HepG2 (cell line): ENCODE measurements at regions not wholly inside any gene's neighbourhood (a gene's known extent, or its start where the extent isn't known, plus 50 kb on each side); places are given as distances from the start of the nearest gene placed in this dataset.

ENCODE experiments used
- ATAC-seq: fragments of 200-7000 bp; cut with Tn5 transposase; 3 replicates; pipeline ENCODE4 v1.9.1; 2020; ENCODE audit warnings: mild to moderate bottlenecking, moderate library complexity
- BruUV-seq: library from RNA; stranded (reverse); fragments of 400-500 nt; replicated peaks from 2 replicates; lab custom pipeline; 2021; lab: Mats Ljungman, UMichigan
- CTCF ChIA-PET: fragments of 300-600 bp; formaldehyde crosslinking; extraction: SDS; loops from one replicate; lab custom pipeline; 2021; ENCODE audit warnings: low total read pairs, inconsistent platforms, low intra/inter-chr PET ratio; lab: Yijun Ruan, JAX
- POLR2A ChIA-PET: fragments of 350-600 bp; sonication (Branson Sonifier 250); formaldehyde crosslinking; loops from one replicate; lab custom pipeline; 2020; ENCODE audit warnings: antibody characterized with exemption, inconsistent platforms; lab: Yijun Ruan, JAX
- DNase-seq: peaks from one replicate; pipeline ENCODE4 v3.0.0-alpha.2; 2015; ENCODE audit warnings: low spot score
- FAIRE-seq: peaks from 3 replicates; lab custom pipeline; 2011; peaks lifted over from hg19 to GRCh38; lab: Jason Lieb, UNC
- H2AFZ ChIP-seq: one replicate; pipeline ENCODE4 v1.6.1; 2011; ENCODE audit warnings: low read length, inconsistent platforms
- H3K27ac ChIP-seq: fragments of 300-600 bp; 3 replicates; pipeline ENCODE4 v1.8.0; 2011; ENCODE audit warnings: mixed run types, mild to moderate bottlenecking, mixed read lengths, low read length, inconsistent platforms; ENCODE audit not compliant: insufficient read depth; ENCODE audit errors: extremely low read length
- H3K27me3 ChIP-seq, 2 experiments: fragments of 200-600 bp in 1 of 2; 2 replicates in 1 of 2; 3 replicates in 1 of 2; pipeline versions ENCODE4 v1.6.0 to v1.8.0; 2011; ENCODE audit warnings: low read length in 2 of 2, mild to moderate bottlenecking in 2 of 2, moderate library complexity in 2 of 2, inconsistent platforms in 1 of 2; ENCODE audit not compliant: insufficient read depth in 2 of 2, control insufficient read depth in 1 of 2
- H3K36me3 ChIP-seq, 2 experiments: fragments of 200-600 bp in 1 of 2; replicated peaks in 1 of 2; 2 replicates in 1 of 2; 3 replicates in 1 of 2; pipeline versions ENCODE4 v1.5.1 to v1.8.0; 2011; ENCODE audit warnings: low read length in 2 of 2, inconsistent platforms in 1 of 2; ENCODE audit not compliant: insufficient read depth in 2 of 2, control insufficient read depth in 1 of 2
- H3K4me1 ChIP-seq: 2 replicates; pipeline ENCODE4 v1.5.1; 2012; ENCODE audit warnings: low read length, inconsistent platforms; ENCODE audit not compliant: insufficient read depth
- H3K4me2 ChIP-seq: 2 replicates; pipeline ENCODE4 v1.6.0; 2011; ENCODE audit warnings: low read depth, low read length, inconsistent platforms
- H3K4me3 ChIP-seq, 3 experiments: fragments of 200-600 bp in 1 of 3; sonication (generic), shearing (Covaris generic) in 1 of 3; replicated peaks in 1 of 3; 2 replicates each; pipeline ENCODE4 v1.5.1; 2011 to 2016; ENCODE audit warnings: low read length in 3 of 3, inconsistent platforms in 2 of 3, low read depth in 2 of 3, mild to moderate bottlenecking in 2 of 3, control low read depth in 1 of 3, mixed read lengths in 1 of 3; ENCODE audit not compliant: insufficient read depth in 1 of 3
- H3K79me2 ChIP-seq: one replicate; pipeline ENCODE4 v1.6.1; 2011; ENCODE audit warnings: low read length, inconsistent platforms; ENCODE audit not compliant: insufficient read depth
- H3K9ac ChIP-seq: 2 replicates; pipeline ENCODE4 v1.6.0; 2011; ENCODE audit warnings: mild to moderate bottlenecking, low read depth, low read length, inconsistent platforms; ENCODE audit not compliant: insufficient read depth
- H3K9me3 ChIP-seq: 2 replicates; pipeline ENCODE4 v1.5.1; 2012; ENCODE audit warnings: mild to moderate bottlenecking, low read length
- H4K20me1 ChIP-seq: 2 replicates; pipeline ENCODE4 v1.6.0; 2011; ENCODE audit warnings: inconsistent platforms, mild to moderate bottlenecking, low read length, moderate library complexity; ENCODE audit not compliant: insufficient read depth
- CSRNP1 ChIP-seq: sonication (generic); formaldehyde crosslinking; IDR thresholded peaks from 2 replicates; pipeline ENCODE4 v1.8.1; 2023; ENCODE audit warnings: mild to moderate bottlenecking, missing genetic modification reagents
- KLF15 ChIP-seq: sonication (generic); formaldehyde crosslinking; IDR thresholded peaks from 2 replicates; pipeline ENCODE4 v1.8.1; 2023; ENCODE audit warnings: borderline replicate concordance, mild to moderate bottlenecking, inconsistent platforms, missing genetic modification reagents, mixed read lengths
- ZNF18 ChIP-seq: sonication (generic); formaldehyde crosslinking; IDR thresholded peaks from 2 replicates; pipeline ENCODE4 v1.8.0; 2022; ENCODE audit warnings: mild to moderate bottlenecking, missing genetic modification reagents; ENCODE audit not compliant: insufficient replicate concordance
- ZNF512B ChIP-seq: sonication (generic); formaldehyde crosslinking; IDR thresholded peaks from 2 replicates; pipeline ENCODE4 v1.5.1; 2020; ENCODE audit warnings: missing genetic modification reagents, mild to moderate bottlenecking, borderline replicate concordance
- ZNF607 ChIP-seq: sonication (generic); formaldehyde crosslinking; IDR thresholded peaks from 2 replicates; pipeline ENCODE4 v1.5.1; 2020; ENCODE audit warnings: missing genetic modification reagents, mild to moderate bottlenecking, borderline replicate concordance
- ZSCAN21 ChIP-seq: sonication (generic); formaldehyde crosslinking; IDR thresholded peaks from 2 replicates; pipeline ENCODE4 v1.8.0; 2022; ENCODE audit warnings: mild to moderate bottlenecking, missing genetic modification reagents, moderate library complexity, borderline replicate concordance
- ZSCAN25 ChIP-seq: sonication (generic); formaldehyde crosslinking; IDR thresholded peaks from 2 replicates; pipeline ENCODE4 v1.8.0; 2022; ENCODE audit warnings: mild to moderate bottlenecking, missing genetic modification reagents
- WGBS: methylation state at CpG from one replicate; pipeline ENCODE4 v1.1.6; 2017; ENCODE audit warnings: low lambda C conversion rate; 5-methylcytosine and 5-hydroxymethylcytosine counted together
- in situ Hi-C: cut with HindIII; loops from 2 replicates; pipeline ENCODE4 v1.10.0; 2017; ENCODE audit warnings: low pct_unique_long_range_greater_than_20kb; ENCODE audit not compliant: extremely low pct_ligation_motif_present
- intact Hi-C: fragments of 100-400 bp; cut with micrococcal nuclease; formaldehyde crosslinking; loops from one replicate; pipeline ENCODE4 v1.10.0; 2022; ENCODE audit not compliant: unreplicated experiment

DNA sequence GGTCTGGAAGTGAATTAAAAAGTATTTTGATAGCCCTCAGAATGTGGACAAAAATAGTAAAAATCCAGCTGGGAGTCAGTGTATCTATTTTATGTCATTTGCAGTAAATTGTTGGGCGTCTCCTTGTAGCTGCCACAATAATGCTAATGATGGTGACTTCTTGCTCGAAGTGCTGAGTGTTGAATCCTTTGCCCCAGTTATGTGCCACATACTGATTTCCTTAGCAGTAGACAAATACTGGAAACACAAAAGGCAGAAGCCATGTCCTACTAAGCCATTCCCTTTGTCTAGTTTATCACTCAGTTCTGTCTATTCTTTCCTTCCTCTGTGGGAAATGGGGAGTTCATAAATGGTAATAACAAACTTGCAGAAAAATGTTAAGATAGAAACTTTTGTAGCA is 70.7 kb upstream of the CXADR start:
- FAIRE-seq (no peak), DNase-seq (no peak), ATAC-seq (no peak)
- Histone ChIP-seq H4K20me1 (no peaks in the 10 kb centered on the region), H3K4me1 (peaks cover 64% of the 10 kb centered on the region), H3K79me2 (no peaks in the 10 kb centered on the region), H3K27me3 (no peaks in the 10 kb centered on the region), H3K27ac (peak overlapping the region; percentile 69), H3K9ac (peak overlapping the region; percentile 28; the same call in 1 of the 2 replicates), H3K9me3 (no peaks in the 10 kb centered on the region), H3K4me3 (no peak overlapping the region), H2AFZ (no peak overlapping the region), H3K4me2 (peak overlapping the region; percentile 34), H3K36me3 (no peaks in the 10 kb centered on the region)
- POLR2A ChIA-PET = interaction anchor here (0.8 to 1.9 kb wide), 4 partner anchors 12 to 108 kb away, joined by 3 to 9 read pairs (median 4); partner anchors contain the start of gene CXADR
- in situ Hi-C loops = no loop called here
- TF ChIP-seq ZNF18 (CRISPR knock-in tag) = no peak
- CTCF ChIA-PET = no interaction called here
- 97% methylated on average over 2 of the region's 2 CpGs for WGBS
- no TSS peak for BruUV-seq
- intact Hi-C loops = no loop called here

- H2AFZ ChIP-seq = no peak overlapping the region
- no peak overlapping the region for H3K4me3 ChIP-seq
- H3K9ac ChIP-seq = no peak overlapping the region
- intact Hi-C loops (no loop called here), in situ Hi-C loops (no loop called here)
- FAIRE-seq = no peak
- BruUV-seq = no TSS peak
- CTCF ChIA-PET = no interaction called here
- H3K4me2 ChIP-seq = no peak overlapping the region
- no peak for DNase-seq
- H3K79me2 ChIP-seq = no peaks in the 10 kb centered on the region
- no peaks in the 10 kb centered on the region for H3K36me3 ChIP-seq
- no peaks in the 10 kb centered on the region for H3K27me3 ChIP-seq
- no peak overlapping the region for H3K27ac ChIP-seq
- H3K4me1 ChIP-seq = peaks cover 43% of the 10 kb centered on the region
- ATAC-seq = no peak
- WGBS = 98% methylated on average over 5 of the region's 5 CpGs
- no peaks in the 10 kb centered on the region for H3K9me3 ChIP-seq
- POLR2A ChIA-PET = no interaction called here
- H4K20me1 ChIP-seq = no peaks in the 10 kb centered on the region
- TF ChIP-seq ZNF512B (no peak), ZNF607 (CRISPR knock-in tag) (no peak), ZSCAN21 (CRISPR knock-in tag) (no peak), KLF15 (no peak), ZSCAN25 (no peak), CSRNP1 (CRISPR knock-in tag) (no peak)
Observed at GRCh38 chr21:17444828-17445227, 68.0 kb upstream of the CXADR start.
